ENCODE measurements at regions not wholly inside any gene's neighbourhood (a gene's known extent, or its start where the extent isn't known, plus 50 kb on each side); places are given as distances from the start of the nearest gene placed in this dataset.

- Mint-ChIP-seq H3K36me3 (ENCODE audit: low read depth) (no peaks in the 10 kb centered on the region), H3K4me3 (no peak overlapping the region), H3K27me3 (ENCODE audit: low read depth) (no peaks in the 10 kb centered on the region), H3K9me3 (peaks cover 3% of the 10 kb centered on the region), H3K4me1 (no peaks in the 10 kb centered on the region), H3K27ac (ENCODE audit: unreplicated experiment) (no peak overlapping the region)
- no peak for DNase-seq (ENCODE audit: low read depth, low spot score)
- TF ChIP-seq, protein P1, sequence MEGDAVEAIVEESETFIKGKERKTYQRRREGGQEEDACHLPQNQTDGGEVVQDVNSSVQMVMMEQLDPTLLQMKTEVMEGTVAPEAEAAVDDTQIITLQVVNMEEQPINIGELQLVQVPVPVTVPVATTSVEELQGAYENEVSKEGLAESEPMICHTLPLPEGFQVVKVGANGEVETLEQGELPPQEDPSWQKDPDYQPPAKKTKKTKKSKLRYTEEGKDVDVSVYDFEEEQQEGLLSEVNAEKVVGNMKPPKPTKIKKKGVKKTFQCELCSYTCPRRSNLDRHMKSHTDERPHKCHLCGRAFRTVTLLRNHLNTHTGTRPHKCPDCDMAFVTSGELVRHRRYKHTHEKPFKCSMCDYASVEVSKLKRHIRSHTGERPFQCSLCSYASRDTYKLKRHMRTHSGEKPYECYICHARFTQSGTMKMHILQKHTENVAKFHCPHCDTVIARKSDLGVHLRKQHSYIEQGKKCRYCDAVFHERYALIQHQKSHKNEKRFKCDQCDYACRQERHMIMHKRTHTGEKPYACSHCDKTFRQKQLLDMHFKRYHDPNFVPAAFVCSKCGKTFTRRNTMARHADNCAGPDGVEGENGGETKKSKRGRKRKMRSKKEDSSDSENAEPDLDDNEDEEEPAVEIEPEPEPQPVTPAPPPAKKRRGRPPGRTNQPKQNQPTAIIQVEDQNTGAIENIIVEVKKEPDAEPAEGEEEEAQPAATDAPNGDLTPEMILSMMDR (conservative IDR thresholded peaks at IDR 0.05), result no peak
Measured at GRCh38 chr11:28547321-28547741, 439.1 kb downstream of the METTL15 start.

DNA sequence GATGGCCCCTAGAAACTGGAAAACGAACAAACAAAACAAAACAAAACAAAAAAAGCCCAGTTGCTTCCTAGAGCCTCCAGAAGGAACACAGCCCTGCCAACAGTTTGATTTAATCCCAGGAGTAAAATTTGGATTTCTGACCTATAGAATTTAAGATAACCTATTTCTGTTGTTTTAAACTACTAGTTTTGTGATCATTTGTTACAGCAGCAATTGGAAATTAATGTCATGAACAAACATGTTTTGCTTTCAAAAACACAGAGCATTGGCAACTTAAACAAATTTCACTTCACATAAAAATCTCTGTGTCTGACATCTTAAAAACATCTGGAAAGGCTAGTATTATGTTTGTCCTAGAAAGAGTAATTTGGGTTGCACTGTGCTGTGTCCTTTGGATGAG is 437.3 kb downstream of the METTL15 start:
- H3K4me3 Mint-ChIP-seq, result no peak overlapping the region
- peaks cover 3% of the 10 kb centered on the region for H3K9me3 Mint-ChIP-seq
- peaks cover 7% of the 10 kb centered on the region for H3K4me1 Mint-ChIP-seq
- no peak overlapping the region for H3K27ac Mint-ChIP-seq (ENCODE audit: unreplicated experiment)
- no peaks in the 10 kb centered on the region for H3K36me3 Mint-ChIP-seq (ENCODE audit: low read depth)
- no peaks in the 10 kb centered on the region for H3K27me3 Mint-ChIP-seq (ENCODE audit: low read depth)
- no peak for DNase-seq (ENCODE audit: low read depth, low spot score)
- TF ChIP-seq, protein P1 (conservative IDR thresholded peaks at IDR 0.05), result no peak

GRCh38 chr11:28542561-28542960 is 434.4 kb downstream of the METTL15 start:
- Mint-ChIP-seq H3K27ac (ENCODE audit: unreplicated experiment) (no peak overlapping the region), H3K9me3 (peaks cover 3% of the 10 kb centered on the region), H3K4me3 (no peak overlapping the region), H3K36me3 (ENCODE audit: low read depth) (no peaks in the 10 kb centered on the region), H3K27me3 (ENCODE audit: low read depth) (no peaks in the 10 kb centered on the region), H3K4me1 (peaks cover 7% of the 10 kb centered on the region)
- TF ChIP-seq, protein P1 (conservative IDR thresholded peaks at IDR 0.05), result no peak
- DNase-seq (ENCODE audit: low read depth, low spot score), result no peak

GRCh38 chr11:28539239-28540030 is 431.2 kb downstream of the METTL15 start:
- TF ChIP-seq, protein P1 (conservative IDR thresholded peaks at IDR 0.05), result no peak
- DNase-seq (ENCODE audit: low read depth, low spot score), result no peak
- Mint-ChIP-seq H3K9me3 (no peaks in the 10 kb centered on the region), H3K27ac (ENCODE audit: unreplicated experiment) (no peak overlapping the region), H3K4me3 (no peak overlapping the region), H3K27me3 (ENCODE audit: low read depth) (no peaks in the 10 kb centered on the region), H3K4me1 (peaks cover 7% of the 10 kb centered on the region), H3K36me3 (ENCODE audit: low read depth) (no peaks in the 10 kb centered on the region)

- no peak overlapping the region for H3K27ac Mint-ChIP-seq (ENCODE audit: unreplicated experiment)
- no peaks in the 10 kb centered on the region for H3K36me3 Mint-ChIP-seq (ENCODE audit: low read depth)
- peaks cover 7% of the 10 kb centered on the region for H3K4me1 Mint-ChIP-seq
- TF ChIP-seq, protein P1 (conservative IDR thresholded peaks at IDR 0.05), result no peak
- no peaks in the 10 kb centered on the region for H3K27me3 Mint-ChIP-seq (ENCODE audit: low read depth)
- no peak for DNase-seq (ENCODE audit: low read depth, low spot score)
- no peaks in the 10 kb centered on the region for H3K9me3 Mint-ChIP-seq
- no peak overlapping the region for H3K4me3 Mint-ChIP-seq
Measured at GRCh38 chr11:28537822-28538221, 429.6 kb downstream of the METTL15 start.
